Stimulated activated naive B cell treated with anti-CD40 and anti-IgM and Interleukin-4, amounts not matched to agents 10 μg/mL and 1 μg/mL and 100 μg/mL, for 72 hours (primary cell): ENCODE measurements at regions not wholly inside any gene's neighbourhood (a gene's known extent, or its start where the extent isn't known, plus 50 kb on each side); places are given as distances from the start of the nearest gene placed in this dataset.

Experiments used
- ATAC-seq, 2 donors: fragments of 150-1000 bp; cut with Tn5 transposase; replicated peaks; 2 replicates each; pipeline ENCODE4 v1.10.0; 2021; ENCODE audit warnings: moderate library complexity in 1 of 2
- DNase-seq: peaks from one replicate; pipeline ENCODE4 v3.0.0; 2021
- H3K27ac Mint-ChIP-seq: one replicate; pipeline ENCODE4 v1.8.0; 2022; ENCODE audit warnings: mild to moderate bottlenecking, mixed read lengths
- H3K27me3 Mint-ChIP-seq, 2 donors: one replicate each; pipeline ENCODE4 v1.8.0; 2022; ENCODE audit warnings: mixed read lengths in 2 of 2
- H3K36me3 Mint-ChIP-seq, 2 donors: one replicate each; pipeline ENCODE4 v1.8.0; 2022; ENCODE audit warnings: mixed read lengths in 2 of 2, mild to moderate bottlenecking in 1 of 2
- H3K4me1 Mint-ChIP-seq, 2 donors: one replicate each; pipeline ENCODE4 v1.8.0; 2022; ENCODE audit warnings: mixed read lengths in 2 of 2, mild to moderate bottlenecking in 1 of 2
- H3K4me3 Mint-ChIP-seq, 2 donors: one replicate each; pipeline ENCODE4 v1.8.0; 2022; ENCODE audit warnings: mild to moderate bottlenecking in 2 of 2, mixed read lengths in 2 of 2, moderate library complexity in 1 of 2
- H3K9me3 Mint-ChIP-seq, 2 donors: one replicate each; pipeline ENCODE4 v1.8.0; 2022; ENCODE audit warnings: mixed read lengths in 2 of 2, mild to moderate bottlenecking in 1 of 2

DNA sequence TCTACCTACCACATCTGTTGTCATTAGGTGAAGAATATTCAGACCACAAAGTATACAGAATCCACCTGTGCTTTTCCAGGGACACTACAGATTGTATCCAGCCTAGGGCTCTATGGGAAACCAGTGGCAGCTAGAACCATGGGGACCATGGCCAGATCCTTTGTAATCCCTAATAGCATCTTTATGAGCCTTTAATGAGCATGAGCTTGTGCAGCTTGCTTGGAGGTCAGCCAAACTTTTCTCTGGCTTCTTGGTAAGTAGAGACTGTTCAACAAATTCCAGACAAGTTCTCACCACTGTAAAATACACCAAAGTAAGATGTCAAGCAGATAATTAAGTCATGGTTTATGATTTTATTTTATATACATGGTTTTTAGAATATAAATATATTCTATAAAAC is 301.6 kb upstream of the ADGRB3 start:
- no peaks in the 10 kb centered on the region for H3K27me3 Mint-ChIP-seq
- no peak overlapping the region for H3K4me3 Mint-ChIP-seq
- no peak for ATAC-seq
- no peaks in the 10 kb centered on the region for H3K4me1 Mint-ChIP-seq
- no peak overlapping the region for H3K27ac Mint-ChIP-seq
- no peak for DNase-seq
- H3K36me3 Mint-ChIP-seq = no peaks in the 10 kb centered on the region
- H3K9me3 Mint-ChIP-seq = no peaks in the 10 kb centered on the region

- Mint-ChIP-seq H3K4me3 (no peak overlapping the region), H3K9me3 (no peaks in the 10 kb centered on the region), H3K4me1 (no peaks in the 10 kb centered on the region), H3K27ac (no peak overlapping the region), H3K27me3 (no peaks in the 10 kb centered on the region), H3K36me3 (no peaks in the 10 kb centered on the region)
- DNase-seq = no peak
- no peak for ATAC-seq
Measured at GRCh38 chr6:68328156-68328555, 306.9 kb upstream of the ADGRB3 start.

DNA sequence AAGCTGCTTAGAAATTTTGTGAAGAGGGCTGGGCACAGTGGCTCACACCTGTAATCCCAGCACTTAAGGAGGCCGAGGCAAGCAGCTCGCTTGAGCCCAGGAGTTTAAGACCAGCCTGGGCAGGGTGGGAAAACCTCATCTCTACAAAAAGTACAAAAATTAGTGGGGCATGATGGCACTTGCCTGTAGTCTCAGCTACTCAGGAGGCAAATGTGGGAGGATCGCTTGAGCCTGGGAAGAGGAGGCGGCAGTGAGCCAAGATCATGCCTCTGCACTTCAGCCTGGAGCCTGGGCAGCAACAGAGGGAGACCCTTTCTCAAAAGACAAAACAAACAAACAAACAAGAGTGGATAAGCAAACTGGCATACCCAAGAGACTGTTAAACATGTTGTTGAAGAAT is 308.3 kb upstream of the ADGRB3 start:
- DNase-seq (no peak), ATAC-seq (no peak)
- Mint-ChIP-seq H3K36me3 (no peaks in the 10 kb centered on the region), H3K27me3 (no peaks in the 10 kb centered on the region), H3K4me1 (no peaks in the 10 kb centered on the region), H3K9me3 (no peaks in the 10 kb centered on the region), H3K27ac (no peak overlapping the region), H3K4me3 (no peak overlapping the region)

DNA sequence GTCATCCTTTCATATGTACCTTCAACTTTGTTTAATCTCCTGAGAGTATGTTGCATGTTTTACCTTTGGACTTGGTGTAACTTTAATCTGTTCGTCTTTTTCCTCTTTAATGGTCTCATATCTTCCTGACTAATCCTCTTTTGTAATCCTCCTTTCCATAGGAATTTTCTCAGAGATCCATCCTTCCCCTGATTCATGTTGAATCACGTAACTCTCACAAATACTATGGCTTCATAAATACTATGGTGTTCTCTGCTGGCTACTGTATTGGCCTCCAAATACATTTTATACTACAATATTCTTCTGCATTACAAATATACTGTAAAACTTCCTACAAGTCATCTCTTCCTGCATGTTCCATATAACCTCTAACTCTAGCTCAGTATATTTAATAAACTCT is 317.7 kb upstream of the ADGRB3 start:
- ATAC-seq (no peak), DNase-seq (no peak)
- no peaks in the 10 kb centered on the region for H3K9me3 Mint-ChIP-seq

GRCh38 chr6:68313911-68314310 is 321.2 kb upstream of the ADGRB3 start:
- H3K27ac Mint-ChIP-seq = no peak overlapping the region
- no peaks in the 10 kb centered on the region for H3K9me3 Mint-ChIP-seq
- DNase-seq (no peak), ATAC-seq (no peak)
- no peaks in the 10 kb centered on the region for H3K36me3 Mint-ChIP-seq
- H3K4me3 Mint-ChIP-seq = no peak overlapping the region
- H3K4me1 Mint-ChIP-seq = no peaks in the 10 kb centered on the region
- no peaks in the 10 kb centered on the region for H3K27me3 Mint-ChIP-seq

More for the DNA sequence above, 317.7 kb upstream of the ADGRB3 start:
- H3K4me3 Mint-ChIP-seq = no peak overlapping the region
- H3K36me3 Mint-ChIP-seq = no peaks in the 10 kb centered on the region
- H3K27me3 Mint-ChIP-seq = no peaks in the 10 kb centered on the region
- H3K27ac Mint-ChIP-seq = no peak overlapping the region
- H3K4me1 Mint-ChIP-seq = no peaks in the 10 kb centered on the region

DNA sequence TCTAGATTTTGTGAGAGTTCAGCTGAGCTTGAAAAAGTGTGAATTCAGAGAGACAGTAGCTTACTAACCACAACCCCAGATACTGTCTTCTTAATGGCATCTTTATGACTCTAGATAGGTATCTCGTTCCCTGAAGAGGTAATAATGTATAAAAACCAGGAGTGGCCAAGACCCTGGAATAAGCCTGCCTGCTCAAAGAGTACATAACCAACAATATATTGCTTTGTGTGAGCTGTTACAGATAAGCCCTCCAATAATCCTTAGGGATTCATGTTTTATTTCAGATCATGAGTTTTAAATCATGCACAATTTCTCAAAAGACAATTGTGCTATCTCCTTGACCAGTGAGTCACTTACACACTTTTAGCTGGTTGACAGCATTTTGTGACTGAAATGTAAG is 327.8 kb upstream of the ADGRB3 start:
- Mint-ChIP-seq H3K27ac (no peak overlapping the region), H3K27me3 (no peaks in the 10 kb centered on the region), H3K4me1 (no peaks in the 10 kb centered on the region), H3K36me3 (no peaks in the 10 kb centered on the region), H3K4me3 (no peak overlapping the region), H3K9me3 (peaks cover 4 to 5% of the 10 kb centered on the region in 2 donors)
- ATAC-seq (no peak), DNase-seq (no peak)

DNA sequence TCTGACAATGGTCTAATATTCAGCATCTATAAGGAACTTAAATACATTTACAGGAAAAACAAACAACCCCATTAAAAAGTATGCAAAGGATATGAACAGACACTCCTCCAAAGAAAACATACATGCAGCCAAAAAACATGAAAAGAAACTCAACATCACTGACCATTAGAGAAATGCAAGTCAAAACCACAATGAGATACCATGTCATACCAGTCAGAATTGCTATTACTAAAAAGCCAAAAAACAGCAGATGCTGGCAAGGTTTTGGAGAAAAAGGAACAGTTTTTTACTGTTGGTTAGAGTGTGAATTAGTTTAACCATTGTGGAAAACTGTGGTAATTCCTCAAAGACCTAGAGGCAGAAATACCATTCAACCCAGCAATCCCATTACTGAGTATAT is 339.0 kb upstream of the ADGRB3 start:
- H3K27ac Mint-ChIP-seq = no peak overlapping the region
- H3K4me1 Mint-ChIP-seq = no peaks in the 10 kb centered on the region
- peaks cover 8 to 14% of the 10 kb centered on the region in 2 donors for H3K9me3 Mint-ChIP-seq

DNA sequence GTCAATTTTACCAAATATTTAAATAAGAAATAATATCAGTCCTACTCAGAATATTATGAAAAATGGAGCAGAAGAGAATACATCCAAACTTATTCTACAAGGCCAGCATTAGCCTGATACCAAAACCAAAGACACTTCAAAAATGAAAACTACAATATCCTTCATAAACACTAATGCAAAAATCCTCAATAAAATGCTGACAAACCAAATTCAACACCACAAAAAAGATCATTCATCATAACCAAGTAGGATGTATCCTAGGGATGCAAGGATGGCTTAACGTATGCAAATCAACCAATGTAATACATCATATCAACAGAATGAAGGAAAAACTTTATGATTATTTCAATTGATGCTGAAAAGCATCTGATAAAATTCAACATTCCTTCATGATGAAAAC is 352.4 kb upstream of the ADGRB3 start:
- Mint-ChIP-seq H3K9me3 (peaks cover 6 to 17% of the 10 kb centered on the region in 2 donors), H3K4me1 (no peaks in the 10 kb centered on the region), H3K4me3 (no peak overlapping the region), H3K27ac (no peak overlapping the region), H3K36me3 (no peaks in the 10 kb centered on the region), H3K27me3 (no peaks in the 10 kb centered on the region)
- no peak for ATAC-seq
- DNase-seq = no peak

More for the DNA sequence above, 339.0 kb upstream of the ADGRB3 start:
- ATAC-seq (no peak), DNase-seq (no peak)
- Mint-ChIP-seq H3K27me3 (no peaks in the 10 kb centered on the region), H3K4me3 (no peak overlapping the region), H3K36me3 (no peaks in the 10 kb centered on the region)

GRCh38 chr6:68279793-68280557 is 355.1 kb upstream of the ADGRB3 start:
- Mint-ChIP-seq H3K4me1 (no peaks in the 10 kb centered on the region), H3K36me3 (no peaks in the 10 kb centered on the region), H3K27ac (no peak overlapping the region), H3K4me3 (no peak overlapping the region), H3K27me3 (no peaks in the 10 kb centered on the region), H3K9me3 (peaks cover 6 to 12% of the 10 kb centered on the region in 2 donors)
- ATAC-seq (no peak), DNase-seq (no peak)

DNA sequence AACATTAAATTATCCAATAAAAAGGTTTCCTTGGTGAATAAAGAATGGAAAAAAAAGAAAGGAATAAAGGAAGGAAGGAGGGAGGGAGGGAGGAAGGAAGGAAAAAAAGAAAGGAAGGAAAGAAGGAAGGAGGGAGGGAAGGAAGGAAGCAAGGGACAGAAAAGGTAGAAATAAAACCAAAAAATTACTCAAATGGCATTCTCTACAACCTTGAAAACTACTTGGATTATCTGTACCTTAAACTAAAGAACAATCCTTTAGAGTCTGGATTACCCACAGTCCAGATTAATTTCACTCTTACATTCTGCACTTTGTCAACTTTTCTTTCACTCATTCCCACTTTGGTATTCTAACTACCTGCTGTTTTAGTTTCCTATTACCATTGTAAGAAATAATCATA is 361.8 kb upstream of the ADGRB3 start:
- Mint-ChIP-seq H3K27ac (no peak overlapping the region), H3K27me3 (no peaks in the 10 kb centered on the region), H3K9me3 (peaks cover 0 to 2% of the 10 kb centered on the region in 2 donors), H3K4me3 (no peak overlapping the region), H3K36me3 (no peaks in the 10 kb centered on the region), H3K4me1 (no peaks in the 10 kb centered on the region)
- no peak for ATAC-seq
- no peak for DNase-seq

DNA sequence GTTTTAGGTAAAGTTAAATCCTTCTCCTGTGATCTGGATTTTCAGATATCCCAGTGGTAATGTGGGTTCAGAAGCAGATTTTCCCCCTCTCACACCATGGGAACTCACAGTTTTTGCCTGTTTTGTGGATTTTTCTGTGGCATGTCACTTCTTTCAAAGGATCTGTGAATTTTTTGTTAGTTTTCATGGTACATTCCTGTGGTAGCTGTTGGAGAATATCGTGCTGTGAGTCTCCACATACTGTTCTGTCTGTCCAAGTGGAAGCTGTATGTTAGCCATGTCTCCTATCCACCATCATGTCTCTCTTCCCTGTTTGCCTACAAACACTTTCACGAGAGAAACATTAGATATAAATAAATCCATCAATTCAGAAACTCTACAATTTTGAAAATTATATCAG is 378.7 kb upstream of the ADGRB3 start:
- Mint-ChIP-seq H3K36me3 (no peaks in the 10 kb centered on the region), H3K27ac (no peak overlapping the region), H3K4me1 (peaks cover 0 to 6% of the 10 kb centered on the region in 2 donors), H3K9me3 (peaks cover 10 to 25% of the 10 kb centered on the region in 2 donors), H3K4me3 (no peak overlapping the region), H3K27me3 (no peaks in the 10 kb centered on the region)
- DNase-seq (no peak), ATAC-seq (no peak)

DNA sequence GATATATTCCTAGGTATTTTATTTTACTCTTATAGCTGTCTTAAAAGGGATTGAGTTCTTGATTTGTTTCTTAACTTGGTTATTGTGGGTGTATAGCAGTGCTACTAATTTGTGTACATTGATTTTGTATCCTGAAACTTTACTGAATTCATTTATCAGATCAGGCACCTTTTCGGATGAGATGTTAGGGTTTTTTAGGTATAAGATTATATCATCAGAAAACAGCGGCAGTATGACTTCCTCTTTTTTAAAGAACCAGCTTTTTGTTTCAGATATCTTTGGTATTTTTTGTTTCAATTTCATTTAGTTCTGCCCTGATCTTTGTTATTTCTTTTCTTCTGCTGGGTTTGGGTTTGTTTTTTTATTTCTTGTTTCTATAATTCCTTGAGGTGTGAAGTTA is 382.4 kb upstream of the ADGRB3 start:
- DNase-seq (no peak), ATAC-seq (no peak)
- H3K4me3 Mint-ChIP-seq = peak overlapping the region in 1 of 2 donors; percentile 17
- no peaks in the 10 kb centered on the region for H3K36me3 Mint-ChIP-seq
- H3K4me1 Mint-ChIP-seq = peaks cover 0 to 6% of the 10 kb centered on the region in 2 donors
- H3K9me3 Mint-ChIP-seq = peaks cover 9 to 15% of the 10 kb centered on the region in 2 donors
- no peak overlapping the region for H3K27ac Mint-ChIP-seq
- H3K27me3 Mint-ChIP-seq = no peaks in the 10 kb centered on the region

DNA sequence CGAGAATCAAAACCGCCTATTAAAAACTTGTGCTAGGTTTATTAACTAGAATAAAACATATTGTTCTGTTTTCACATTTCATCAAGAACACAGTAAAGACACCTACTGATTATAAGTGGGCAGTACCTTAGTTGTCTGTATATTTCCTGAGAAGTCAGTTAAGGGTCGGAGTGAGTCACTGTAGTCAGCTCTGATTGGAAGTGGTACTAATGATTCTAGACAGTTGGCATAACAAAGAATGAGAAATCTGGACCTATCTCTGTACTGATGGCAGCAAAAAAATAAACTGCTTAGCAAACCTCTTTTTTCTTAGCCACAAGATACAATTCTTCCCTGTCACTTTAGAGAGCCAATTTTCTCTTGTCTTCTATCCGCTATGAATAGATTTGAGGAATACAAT is 387.3 kb upstream of the ADGRB3 start:
- Mint-ChIP-seq H3K36me3 (no peaks in the 10 kb centered on the region), H3K4me3 (no peak overlapping the region), H3K9me3 (peaks cover 2 to 5% of the 10 kb centered on the region in 2 donors), H3K27ac (no peak overlapping the region), H3K27me3 (no peaks in the 10 kb centered on the region), H3K4me1 (peaks cover 0 to 3% of the 10 kb centered on the region in 2 donors)
- ATAC-seq (no peak), DNase-seq (no peak)

DNA sequence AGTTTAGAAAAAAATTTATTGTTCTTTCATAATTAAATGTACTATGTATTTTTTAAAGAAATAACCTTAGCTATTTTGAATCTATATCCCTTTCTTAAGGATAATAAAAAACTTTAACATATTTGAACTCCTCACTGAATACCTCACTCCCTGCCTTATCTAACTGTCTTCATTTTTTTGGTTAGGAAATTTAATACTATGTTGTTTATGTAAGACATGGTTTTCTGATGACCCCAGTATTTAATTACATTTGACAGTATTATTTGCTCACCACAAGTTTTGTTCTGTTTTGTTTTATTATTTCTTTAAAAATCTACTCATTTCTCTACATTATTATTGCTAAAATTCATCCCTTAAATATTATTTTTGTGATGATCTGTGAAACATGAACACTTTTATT is 394.4 kb upstream of the ADGRB3 start:
- DNase-seq = no peak
- Mint-ChIP-seq H3K9me3 (no peaks in the 10 kb centered on the region), H3K27ac (no peak overlapping the region), H3K4me1 (no peaks in the 10 kb centered on the region), H3K36me3 (no peaks in the 10 kb centered on the region), H3K27me3 (no peaks in the 10 kb centered on the region), H3K4me3 (no peak overlapping the region)
- ATAC-seq = no peak

DNA sequence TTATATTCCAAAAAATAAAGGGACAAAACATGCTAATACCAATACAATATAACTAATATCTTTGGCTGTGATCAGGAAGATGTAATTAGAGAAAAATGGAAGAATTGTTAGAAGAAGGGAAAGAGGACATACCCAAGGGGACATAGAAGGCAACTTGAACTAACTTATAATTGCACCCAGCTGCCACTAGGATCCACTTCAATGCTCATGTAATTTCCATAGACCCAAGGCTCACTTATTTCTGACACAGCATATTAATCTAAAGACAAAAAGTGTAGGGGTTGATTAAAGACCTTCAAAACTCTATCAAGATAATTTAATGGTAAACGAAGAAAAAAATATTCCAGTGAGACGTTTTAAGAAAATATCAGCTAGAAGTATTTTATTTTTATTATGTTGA is 396.0 kb upstream of the ADGRB3 start:
- no peak overlapping the region for H3K27ac Mint-ChIP-seq
- no peaks in the 10 kb centered on the region for H3K9me3 Mint-ChIP-seq
- no peak for DNase-seq
- H3K27me3 Mint-ChIP-seq = no peaks in the 10 kb centered on the region
- peak; percentile 6 to 61 for ATAC-seq
- no peaks in the 10 kb centered on the region for H3K4me1 Mint-ChIP-seq
- no peak overlapping the region for H3K4me3 Mint-ChIP-seq
- H3K36me3 Mint-ChIP-seq = no peaks in the 10 kb centered on the region
